Mesendoderm (in vitro differentiated cells): ENCODE measurements at regions not wholly inside any gene's neighbourhood (a gene's known extent, or its start where the extent isn't known, plus 50 kb on each side); places are given as distances from the start of the nearest gene placed in this dataset.

Source experiments
- DNase-seq: peaks from one replicate; pipeline ENCODE4 v3.0.0; 2013
- H2AK5ac ChIP-seq: 2 replicates; pipeline ENCODE4 v1.6.1; 2013; ENCODE audit warnings: low read length, inconsistent platforms
- H2BK120ac ChIP-seq: 2 replicates; pipeline ENCODE4 v1.6.1; 2013; ENCODE audit warnings: low read depth, mild to moderate bottlenecking, low read length, moderate library complexity, mixed read lengths
- H2BK15ac ChIP-seq: replicated peaks from 2 replicates; pipeline ENCODE4 v1.6.1; 2013; ENCODE audit warnings: low read depth, mild to moderate bottlenecking, moderate library complexity
- H2BK5ac ChIP-seq: 2 replicates; pipeline ENCODE4 v1.6.1; 2013; ENCODE audit warnings: low read length, inconsistent platforms
- H3K18ac ChIP-seq: 2 replicates; pipeline ENCODE4 v1.6.1; 2013; ENCODE audit warnings: mild to moderate bottlenecking, low read length, mixed read lengths
- H3K23ac ChIP-seq: one replicate; pipeline ENCODE4 v1.6.1; 2013; ENCODE audit warnings: low read length
- H3K27ac ChIP-seq: 2 replicates; pipeline ENCODE4 v1.5.1; 2013; ENCODE audit warnings: low read depth, mild to moderate bottlenecking, inconsistent platforms, low read length, moderate library complexity
- H3K27me3 ChIP-seq: 2 replicates; pipeline ENCODE4 v1.6.1; 2013; ENCODE audit warnings: low read length, control low read depth, mild to moderate bottlenecking, inconsistent platforms; ENCODE audit not compliant: insufficient read depth, poor library complexity
- H3K36me3 ChIP-seq: 2 replicates; pipeline ENCODE4 v1.6.1; 2013; ENCODE audit warnings: low read length, inconsistent platforms; ENCODE audit not compliant: control insufficient read depth, insufficient read depth
- H3K4ac ChIP-seq: one replicate; pipeline ENCODE4 v1.6.1; 2013; ENCODE audit warnings: low read depth, mild to moderate bottlenecking, low read length, moderate library complexity
- H3K4me1 ChIP-seq: 2 replicates; pipeline ENCODE4 v1.6.1; 2013; ENCODE audit warnings: low read depth, low read length, inconsistent platforms; ENCODE audit not compliant: control insufficient read depth
- H3K4me2 ChIP-seq: 2 replicates; pipeline ENCODE4 v1.6.1; 2013; ENCODE audit warnings: low read length
- H3K4me3 ChIP-seq: 2 replicates; pipeline ENCODE4 v1.5.1; 2013; ENCODE audit warnings: mild to moderate bottlenecking, low read length
- H3K56ac ChIP-seq: one replicate; pipeline ENCODE4 v1.6.1; 2013; ENCODE audit warnings: low read length
- H3K79me1 ChIP-seq: 2 replicates; pipeline ENCODE4 v1.6.1; 2013; ENCODE audit warnings: low read length, inconsistent platforms
- H3K79me2 ChIP-seq: 2 replicates; pipeline ENCODE4 v1.6.1; 2013; ENCODE audit warnings: mild to moderate bottlenecking, low read length; ENCODE audit not compliant: control insufficient read depth, insufficient read depth
- H3K9ac ChIP-seq: 2 replicates; pipeline ENCODE4 v1.6.1; 2013; ENCODE audit warnings: low read length, inconsistent platforms
- H4K5ac ChIP-seq: one replicate; pipeline ENCODE4 v1.6.1; 2013; ENCODE audit warnings: low read length
- H4K8ac ChIP-seq: one replicate; pipeline ENCODE4 v1.6.1; 2013; ENCODE audit warnings: low read depth, mild to moderate bottlenecking, control low read depth, low read length, moderate library complexity
- WGBS: extraction: QIAGEN DNeasy Blood & Tissue Kit; methylation state at CpG from one replicate; pipeline ENCODE4 v1.1.7; 2013; ENCODE audit warnings: low lambda C conversion rate, missing lambda C conversion rate; ENCODE audit not compliant: insufficient coverage; ENCODE audit errors: extremely low coverage; 5-methylcytosine and 5-hydroxymethylcytosine counted together

GRCh38 chr13:106916329-106916976 is 348.5 kb upstream of the ARGLU1 start:
- WGBS: 100% methylated on average over 1 of the region's 15 CpGs
- H4K8ac ChIP-seq: no peak overlapping the region
- H3K27ac ChIP-seq: no peak overlapping the region
- no peak overlapping the region for H3K9ac ChIP-seq
- H3K23ac ChIP-seq: no peak overlapping the region
- H3K36me3 ChIP-seq: no peaks in the 10 kb centered on the region
- no peak overlapping the region for H4K5ac ChIP-seq
- H2BK5ac ChIP-seq: no peak overlapping the region
- peak; percentile 31 for DNase-seq
- H3K4me3 ChIP-seq: no peak overlapping the region
- H3K18ac ChIP-seq: peak overlapping the region; percentile 23
- H2BK15ac ChIP-seq: no peak overlapping the region
- no peak overlapping the region for H2AK5ac ChIP-seq
- H3K79me2 ChIP-seq: no peaks in the 10 kb centered on the region
- no peak overlapping the region for H3K4me2 ChIP-seq
- no peaks in the 10 kb centered on the region for H3K27me3 ChIP-seq
- no peaks in the 10 kb centered on the region for H3K79me1 ChIP-seq
- no peaks in the 10 kb centered on the region for H3K4me1 ChIP-seq
- H3K4ac ChIP-seq: no peak overlapping the region
- H2BK120ac ChIP-seq: no peak overlapping the region
- no peak overlapping the region for H3K56ac ChIP-seq

GRCh38 chr13:106915146-106915545 is 347.2 kb upstream of the ARGLU1 start:
- Histone ChIP-seq H3K56ac (no peak overlapping the region), H3K27me3 (no peaks in the 10 kb centered on the region), H3K4me2 (no peak overlapping the region), H3K4me1 (no peaks in the 10 kb centered on the region), H3K18ac (no peak overlapping the region), H2BK5ac (no peak overlapping the region), H4K5ac (no peak overlapping the region), H3K79me1 (no peaks in the 10 kb centered on the region), H3K79me2 (no peaks in the 10 kb centered on the region), H2BK15ac (no peak overlapping the region), H4K8ac (no peak overlapping the region), H3K4ac (no peak overlapping the region), H3K36me3 (no peaks in the 10 kb centered on the region), H3K4me3 (no peak overlapping the region), H3K9ac (no peak overlapping the region), H3K27ac (no peak overlapping the region), H2BK120ac (no peak overlapping the region), H2AK5ac (no peak overlapping the region), H3K23ac (no peak overlapping the region)
- DNase-seq: no peak
- WGBS: no CpG with 5 or more reads among the region's 3 CpGs

- H3K23ac ChIP-seq: no peak overlapping the region
- H4K5ac ChIP-seq: no peak overlapping the region
- H3K18ac ChIP-seq: no peak overlapping the region
- WGBS: no CpG with 5 or more reads among the region's 4 CpGs
- no peaks in the 10 kb centered on the region for H3K36me3 ChIP-seq
- H4K8ac ChIP-seq: no peak overlapping the region
- no peaks in the 10 kb centered on the region for H3K4me1 ChIP-seq
- no peak overlapping the region for H2BK15ac ChIP-seq
- no peak overlapping the region for H3K9ac ChIP-seq
- DNase-seq: no peak
- no peak overlapping the region for H3K4me2 ChIP-seq
- H3K79me1 ChIP-seq: no peaks in the 10 kb centered on the region
- H3K56ac ChIP-seq: no peak overlapping the region
- no peak overlapping the region for H2AK5ac ChIP-seq
- H2BK120ac ChIP-seq: no peak overlapping the region
- H2BK5ac ChIP-seq: no peak overlapping the region
- H3K4ac ChIP-seq: no peak overlapping the region
- H3K79me2 ChIP-seq: no peaks in the 10 kb centered on the region
- H3K4me3 ChIP-seq: no peak overlapping the region
- no peak overlapping the region for H3K27ac ChIP-seq
- H3K27me3 ChIP-seq: no peaks in the 10 kb centered on the region
Measured at GRCh38 chr13:106911627-106912026, 343.7 kb upstream of the ARGLU1 start.

GRCh38 chr13:106911020-106911419 is 343.1 kb upstream of the ARGLU1 start:
- Histone ChIP-seq H3K18ac (no peak overlapping the region), H3K56ac (no peak overlapping the region), H3K4me3 (no peak overlapping the region), H3K27me3 (no peaks in the 10 kb centered on the region), H3K27ac (no peak overlapping the region), H4K8ac (no peak overlapping the region), H3K9ac (no peak overlapping the region), H3K23ac (no peak overlapping the region), H3K79me2 (no peaks in the 10 kb centered on the region), H2BK5ac (no peak overlapping the region), H3K4me2 (no peak overlapping the region), H3K4ac (no peak overlapping the region), H3K4me1 (no peaks in the 10 kb centered on the region), H2AK5ac (no peak overlapping the region), H3K36me3 (no peaks in the 10 kb centered on the region), H4K5ac (no peak overlapping the region), H3K79me1 (no peaks in the 10 kb centered on the region), H2BK120ac (no peak overlapping the region), H2BK15ac (no peak overlapping the region)
- no peak for DNase-seq
- WGBS: no CpG with 5 or more reads among the region's 5 CpGs

GRCh38 chr13:106906426-106906996 is 338.6 kb upstream of the ARGLU1 start:
- Histone ChIP-seq H2BK120ac (no peak overlapping the region), H2BK15ac (no peak overlapping the region), H2BK5ac (no peak overlapping the region), H3K27me3 (no peaks in the 10 kb centered on the region), H3K4me2 (no peak overlapping the region), H4K5ac (no peak overlapping the region), H3K4me1 (no peaks in the 10 kb centered on the region), H3K18ac (no peak overlapping the region), H4K8ac (no peak overlapping the region), H3K36me3 (no peaks in the 10 kb centered on the region), H3K79me2 (no peaks in the 10 kb centered on the region), H3K4me3 (no peak overlapping the region), H3K56ac (no peak overlapping the region), H3K4ac (no peak overlapping the region), H3K79me1 (no peaks in the 10 kb centered on the region), H3K27ac (no peak overlapping the region), H3K9ac (no peak overlapping the region), H2AK5ac (no peak overlapping the region), H3K23ac (no peak overlapping the region)
- no peak for DNase-seq
- WGBS: no CpG with 5 or more reads among the region's 13 CpGs
